ENCODE measurements at regions not wholly inside any gene's neighbourhood (a gene's known extent, or its start where the extent isn't known, plus 50 kb on each side); places are given as distances from the start of the nearest gene placed in this dataset.

DNA sequence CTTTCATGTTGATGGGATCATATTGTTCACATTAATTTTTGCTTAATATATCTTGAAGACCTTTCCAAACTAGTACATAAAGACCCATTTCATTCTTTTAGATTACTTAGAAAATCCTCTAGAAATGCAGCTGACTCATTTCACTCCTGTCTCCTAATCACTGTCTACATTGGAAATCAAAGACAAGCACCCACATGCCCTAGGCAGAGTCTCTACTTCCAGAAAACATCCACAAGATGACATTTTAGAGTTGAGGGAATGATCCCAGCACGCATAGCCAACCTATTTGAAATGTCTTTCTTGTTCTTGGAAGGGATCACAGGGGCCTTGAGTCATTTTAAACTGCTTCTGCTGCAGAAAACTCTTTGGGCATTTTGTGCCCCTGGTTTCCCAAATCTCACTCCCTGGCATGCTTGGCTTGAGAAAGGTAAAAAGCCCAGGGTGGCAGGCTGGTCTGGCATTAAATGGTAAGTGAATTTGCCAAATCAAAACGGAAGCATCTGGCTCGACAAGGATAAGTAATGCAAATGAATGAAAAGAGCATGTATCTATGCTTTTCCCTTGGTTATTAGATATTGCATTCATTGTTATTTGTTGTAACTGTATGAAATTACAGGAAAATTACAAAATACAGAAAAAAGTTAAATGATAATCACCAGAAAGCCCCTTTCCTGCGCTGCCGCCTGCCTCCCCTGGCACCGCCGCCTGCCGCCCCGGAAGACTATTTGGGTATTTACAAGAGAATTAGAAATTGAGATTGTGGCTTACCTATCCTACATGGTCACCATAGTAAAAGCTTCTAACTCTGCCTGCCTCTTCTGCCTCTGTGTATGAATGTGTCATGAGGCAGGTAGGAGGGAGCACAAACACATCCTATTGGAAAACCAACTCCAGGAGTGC, 225.3 kb downstream of the PTEN start (continued):
- TF ChIP-seq EGR1 (IDR thresholded peaks at IDR 0.05; ENCODE audit: borderline replicate concordance in 1 of 2, low read depth in 2 of 2, low read length in 2 of 2): no peak
- TF ChIP-seq RELA (IDR thresholded peaks at IDR 0.05; ENCODE audit: borderline replicate concordance, partially characterized antibody): no peak
- TF ChIP-seq, protein P1, sequence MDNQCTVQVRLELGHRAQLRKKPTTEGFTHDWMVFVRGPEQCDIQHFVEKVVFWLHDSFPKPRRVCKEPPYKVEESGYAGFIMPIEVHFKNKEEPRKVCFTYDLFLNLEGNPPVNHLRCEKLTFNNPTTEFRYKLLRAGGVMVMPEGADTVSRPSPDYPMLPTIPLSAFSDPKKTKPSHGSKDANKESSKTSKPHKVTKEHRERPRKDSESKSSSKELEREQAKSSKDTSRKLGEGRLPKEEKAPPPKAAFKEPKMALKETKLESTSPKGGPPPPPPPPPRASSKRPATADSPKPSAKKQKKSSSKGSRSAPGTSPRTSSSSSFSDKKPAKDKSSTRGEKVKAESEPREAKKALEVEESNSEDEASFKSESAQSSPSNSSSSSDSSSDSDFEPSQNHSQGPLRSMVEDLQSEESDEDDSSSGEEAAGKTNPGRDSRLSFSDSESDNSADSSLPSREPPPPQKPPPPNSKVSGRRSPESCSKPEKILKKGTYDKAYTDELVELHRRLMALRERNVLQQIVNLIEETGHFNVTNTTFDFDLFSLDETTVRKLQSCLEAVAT (IDR thresholded peaks at IDR 0.05): no peak
- TF ChIP-seq ZSCAN29 (IDR thresholded peaks at IDR 0.05): no peak
- no peak for TF ChIP-seq FOXK2 (IDR thresholded peaks at IDR 0.05)
- no peak for TF ChIP-seq BCL11A (IDR thresholded peaks at IDR 0.05; ENCODE audit: low read depth, low read length)
- no peak for TF ChIP-seq ATF2 (IDR thresholded peaks at IDR 0.05; ENCODE audit: low read length)

GRCh38 chr10:88089498-88089897, 226.1 kb downstream of the PTEN start:
- H3K36me3 ChIP-seq (ENCODE audit: control insufficient read depth in 2 of 2, insufficient read depth in 2 of 2, low read length in 1 of 2): no peaks in the 10 kb centered on the region
- no peak for FAIRE-seq
- in situ Hi-C loops (cut with MboI): no loop called here
- H3K79me2 ChIP-seq (ENCODE audit: control insufficient read depth, insufficient read depth, low read length): no peaks in the 10 kb centered on the region
- no peak overlapping the region for H3K4me2 ChIP-seq (ENCODE audit: control insufficient read depth, insufficient read depth)
- no peak overlapping the region for H3K9ac ChIP-seq (ENCODE audit: control insufficient read depth, insufficient read depth, low read length)
- ChIA-PET CTCF (interaction anchor here (0.7 to 3.6 kb wide), 6 partner anchors 8 to 213 kb away, joined by 3 to 24 read pairs (median 3); no protein-coding TSS in a partner anchor), RAD21 (ENCODE audit: unreplicated experiment) (interaction anchor here (0.7 to 4.7 kb wide), 9 partner anchors 9 to 298 kb away, joined by 3 to 89 read pairs (median 3); no protein-coding TSS in a partner anchor), POLR2A (interaction anchor here (0.7 to 1.5 kb wide), 3 partner anchors 10 to 142 kb away, joined by 3 read pairs; no protein-coding TSS in a partner anchor), SMC1A (ENCODE audit: uncharacterized antibody, unreplicated experiment) (interaction anchor here (2.0 to 13.1 kb wide), 7 partner anchors 8 to 298 kb away, joined by 8 to 210 read pairs (median 56); partner anchors contain the start of genes KLLN and PTEN)
- intact Hi-C loops (cut with micrococcal nuclease; ENCODE audit: unreplicated experiment): no loop called here
- peaks cover 31% of the 10 kb centered on the region for H3K4me1 ChIP-seq (ENCODE audit: control insufficient read depth, insufficient read depth, low read length)
- no peak for DNase-seq (ENCODE audit: low read depth, low spot score)
- no peaks in the 10 kb centered on the region; the same call in 2 of the 3 replicates for H3K9me3 ChIP-seq (replicated peaks; ENCODE audit: control insufficient read depth, insufficient read depth, low read length)
- H3K4me3 ChIP-seq: no peak overlapping the region
- H2AFZ ChIP-seq (ENCODE audit: control insufficient read depth, low read depth, low read length): no peak overlapping the region
- H3K27me3 ChIP-seq (replicated peaks in 1 of 2; ENCODE audit: control insufficient read depth in 2 of 2, insufficient read depth in 2 of 2, low read length in 1 of 2): no peaks in the 10 kb centered on the region
- no TSS peak for BruUV-seq (replicated peaks)
- no peak for ATAC-seq
- no peaks in the 10 kb centered on the region for H4K20me1 ChIP-seq (ENCODE audit: control insufficient read depth, insufficient read depth)
- H3K27ac ChIP-seq (ENCODE audit: control insufficient read depth, insufficient read depth): no peak overlapping the region
- TF ChIP-seq SPI1 (IDR thresholded peaks at IDR 0.05; ENCODE audit: borderline replicate concordance, insufficient read depth, low read depth, low read length) (no peak), KLF5 (IDR thresholded peaks at IDR 0.05; ENCODE audit: partially characterized antibody) (no peak), ZSCAN29 (IDR thresholded peaks at IDR 0.05) (no peak), SKIL (IDR thresholded peaks at IDR 0.05; ENCODE audit: low read depth, poor library complexity, severe bottlenecking) (no peak), JUND (IDR thresholded peaks at IDR 0.05; ENCODE audit: low read depth, low read length) (no peak), HCFC1 (IDR thresholded peaks at IDR 0.05; ENCODE audit: low read length) (no peak)
- TF ChIP-seq, protein P2, sequence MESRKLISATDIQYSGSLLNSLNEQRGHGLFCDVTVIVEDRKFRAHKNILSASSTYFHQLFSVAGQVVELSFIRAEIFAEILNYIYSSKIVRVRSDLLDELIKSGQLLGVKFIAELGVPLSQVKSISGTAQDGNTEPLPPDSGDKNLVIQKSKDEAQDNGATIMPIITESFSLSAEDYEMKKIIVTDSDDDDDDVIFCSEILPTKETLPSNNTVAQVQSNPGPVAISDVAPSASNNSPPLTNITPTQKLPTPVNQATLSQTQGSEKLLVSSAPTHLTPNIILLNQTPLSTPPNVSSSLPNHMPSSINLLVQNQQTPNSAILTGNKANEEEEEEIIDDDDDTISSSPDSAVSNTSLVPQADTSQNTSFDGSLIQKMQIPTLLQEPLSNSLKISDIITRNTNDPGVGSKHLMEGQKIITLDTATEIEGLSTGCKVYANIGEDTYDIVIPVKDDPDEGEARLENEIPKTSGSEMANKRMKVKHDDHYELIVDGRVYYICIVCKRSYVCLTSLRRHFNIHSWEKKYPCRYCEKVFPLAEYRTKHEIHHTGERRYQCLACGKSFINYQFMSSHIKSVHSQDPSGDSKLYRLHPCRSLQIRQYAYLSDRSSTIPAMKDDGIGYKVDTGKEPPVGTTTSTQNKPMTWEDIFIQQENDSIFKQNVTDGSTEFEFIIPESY (IDR thresholded peaks at IDR 0.05): no peak

Data from GM12878 (cell line).